ENCODE measurements at regions not wholly inside any gene's neighbourhood (a gene's known extent, or its start where the extent isn't known, plus 50 kb on each side); places are given as distances from the start of the nearest gene placed in this dataset.

DNA sequence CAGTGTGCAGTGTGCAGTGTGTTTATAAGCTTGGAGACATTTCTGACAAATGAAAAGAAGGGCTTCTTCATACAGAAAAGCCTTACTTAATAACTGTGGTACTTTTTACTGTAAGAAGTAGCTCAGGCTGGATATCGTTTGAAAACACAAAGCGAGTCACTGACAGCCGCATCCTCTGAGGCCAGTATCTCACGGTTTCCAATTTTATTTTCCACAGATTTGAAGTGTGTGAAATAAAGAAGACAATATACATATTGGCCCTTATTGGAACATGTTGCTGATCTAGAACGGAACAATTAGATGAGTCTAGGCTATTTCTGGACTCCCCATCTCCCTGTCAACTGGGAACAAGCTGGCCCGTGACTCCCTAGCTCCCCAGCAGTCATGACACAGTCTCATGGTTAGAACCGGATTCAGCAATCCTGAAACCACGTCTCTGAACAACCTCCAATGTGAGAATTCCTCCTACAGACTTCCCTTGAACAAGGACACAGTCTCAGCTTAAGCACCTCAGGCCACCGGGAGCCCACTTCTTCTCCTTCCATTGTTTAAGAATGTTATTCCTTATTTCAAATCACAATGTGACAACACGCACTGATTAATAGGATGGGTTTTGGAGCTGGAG, 484.5 kb downstream of the COG6 start:
- TF ChIP-seq CTCF (conservative IDR thresholded peaks at IDR 0.05) = no peak
- TF ChIP-seq ZFX (IDR thresholded peaks at IDR 0.05) = no peak

Data from C4-2B (cell line).